ENCODE measurements at regions not wholly inside any gene's neighbourhood (a gene's known extent, or its start where the extent isn't known, plus 50 kb on each side); places are given as distances from the start of the nearest gene placed in this dataset.

DNA sequence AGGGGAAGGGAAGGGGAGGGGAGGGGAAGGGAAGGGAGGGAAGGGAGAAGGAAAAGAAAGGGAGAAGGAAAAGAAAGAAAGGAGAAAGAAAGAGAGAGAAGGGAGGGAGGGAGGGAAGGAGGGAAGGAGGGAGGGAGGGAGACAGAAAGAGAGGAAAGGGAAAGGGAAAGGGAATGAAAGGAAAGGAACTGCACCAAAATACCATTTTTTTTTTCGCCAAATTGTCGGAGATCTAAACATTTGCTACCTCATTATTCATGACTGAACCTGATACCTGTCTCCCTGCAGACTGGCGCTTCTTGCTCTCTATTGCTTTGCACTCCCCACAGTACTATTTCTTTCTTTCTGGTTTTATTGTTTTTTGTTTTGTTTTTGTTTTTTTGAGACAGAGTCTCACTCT lies 117.3 kb upstream of the LGSN start:
- Histone ChIP-seq H3K9me3 (no peaks in the 10 kb centered on the region), H3K27ac (no peak overlapping the region), H3K4me3 (no peak overlapping the region), H3K4me1 (no peaks in the 10 kb centered on the region), H3K36me3 (no peaks in the 10 kb centered on the region), H3K27me3 (no peaks in the 10 kb centered on the region)
- WGBS, 2 donors (ENCODE audit: low coverage in 1 of 2): 88 to 92% methylated on average over 3 of the region's 3 CpGs
- TF ChIP-seq POLR2A (IDR thresholded peaks at IDR 0.05) (no peak), POLR2AphosphoS5 (IDR thresholded peaks at IDR 0.05) (no peak), EP300 (IDR thresholded peaks at IDR 0.05) (no peak)
- TF ChIP-seq, protein P1, sequence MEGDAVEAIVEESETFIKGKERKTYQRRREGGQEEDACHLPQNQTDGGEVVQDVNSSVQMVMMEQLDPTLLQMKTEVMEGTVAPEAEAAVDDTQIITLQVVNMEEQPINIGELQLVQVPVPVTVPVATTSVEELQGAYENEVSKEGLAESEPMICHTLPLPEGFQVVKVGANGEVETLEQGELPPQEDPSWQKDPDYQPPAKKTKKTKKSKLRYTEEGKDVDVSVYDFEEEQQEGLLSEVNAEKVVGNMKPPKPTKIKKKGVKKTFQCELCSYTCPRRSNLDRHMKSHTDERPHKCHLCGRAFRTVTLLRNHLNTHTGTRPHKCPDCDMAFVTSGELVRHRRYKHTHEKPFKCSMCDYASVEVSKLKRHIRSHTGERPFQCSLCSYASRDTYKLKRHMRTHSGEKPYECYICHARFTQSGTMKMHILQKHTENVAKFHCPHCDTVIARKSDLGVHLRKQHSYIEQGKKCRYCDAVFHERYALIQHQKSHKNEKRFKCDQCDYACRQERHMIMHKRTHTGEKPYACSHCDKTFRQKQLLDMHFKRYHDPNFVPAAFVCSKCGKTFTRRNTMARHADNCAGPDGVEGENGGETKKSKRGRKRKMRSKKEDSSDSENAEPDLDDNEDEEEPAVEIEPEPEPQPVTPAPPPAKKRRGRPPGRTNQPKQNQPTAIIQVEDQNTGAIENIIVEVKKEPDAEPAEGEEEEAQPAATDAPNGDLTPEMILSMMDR (IDR thresholded peaks at IDR 0.05): no peak
- no peak for ATAC-seq

DNA sequence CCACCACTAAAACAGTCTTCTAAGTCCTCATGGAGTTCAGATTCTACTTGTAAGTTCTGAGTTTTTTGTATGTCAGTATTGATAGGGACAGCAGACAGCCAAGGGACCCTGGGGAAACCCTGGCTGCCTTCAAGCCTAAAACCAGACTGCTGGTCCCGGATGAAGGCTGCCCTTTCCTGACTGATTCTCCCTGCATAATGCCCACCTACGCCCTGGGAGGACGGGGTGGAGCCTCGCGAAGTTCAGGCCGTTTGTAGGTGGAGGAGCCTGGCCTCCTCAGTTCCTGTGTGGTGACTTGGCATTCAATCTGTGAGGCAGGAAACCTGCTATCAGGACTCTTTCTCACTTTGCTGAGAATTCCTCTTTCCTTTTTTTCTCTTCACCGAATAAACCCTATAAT lies 120.3 kb upstream of the LGSN start:
- H3K4me3 ChIP-seq: no peak overlapping the region
- no peak for ATAC-seq
- 46 to 79% methylated on average over 2 to 7 of the region's 7 CpGs for WGBS, 2 donors (ENCODE audit: low coverage in 1 of 2)
- no peaks in the 10 kb centered on the region for H3K4me1 ChIP-seq
- H3K27me3 ChIP-seq: no peaks in the 10 kb centered on the region
- H3K36me3 ChIP-seq: no peaks in the 10 kb centered on the region
- no peak overlapping the region for H3K27ac ChIP-seq
- no peaks in the 10 kb centered on the region for H3K9me3 ChIP-seq
- TF ChIP-seq, protein P1 (IDR thresholded peaks at IDR 0.05): no peak
- TF ChIP-seq EP300 (IDR thresholded peaks at IDR 0.05) (no peak), POLR2A (IDR thresholded peaks at IDR 0.05) (no peak), POLR2AphosphoS5 (IDR thresholded peaks at IDR 0.05) (no peak)

DNA sequence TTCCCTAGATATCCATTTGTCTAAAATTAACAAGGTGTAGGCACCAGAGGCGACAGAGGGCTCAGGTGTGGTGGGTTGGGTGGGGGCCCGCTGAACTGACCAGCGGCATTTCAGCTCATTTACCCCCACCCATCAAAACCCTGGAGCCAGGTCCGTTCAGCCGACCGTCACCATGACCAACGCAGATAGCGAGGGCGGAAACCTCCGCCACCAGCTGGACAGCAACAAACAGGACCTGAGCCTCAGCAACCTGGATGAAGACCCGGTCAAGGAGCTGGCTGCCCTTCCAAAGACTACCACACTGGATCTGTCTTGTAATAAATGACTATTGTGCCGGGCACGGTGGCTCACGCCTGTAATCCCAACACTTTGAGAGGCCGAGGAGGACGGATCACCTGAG lies 120.8 kb upstream of the LGSN start:
- 97% methylated on average over 9 of the region's 16 CpGs; no CpG with 5 or more reads in 1 of the 2 donors for WGBS, 2 donors (ENCODE audit: low coverage in 1 of 2)
- H3K9me3 ChIP-seq: no peaks in the 10 kb centered on the region
- H3K4me3 ChIP-seq: no peak overlapping the region
- ATAC-seq: no peak
- no peaks in the 10 kb centered on the region for H3K27me3 ChIP-seq
- no peak for TF ChIP-seq POLR2A (IDR thresholded peaks at IDR 0.05)
- no peak for TF ChIP-seq EP300 (IDR thresholded peaks at IDR 0.05)
- TF ChIP-seq, protein P1 (IDR thresholded peaks at IDR 0.05): no peak
- no peak for TF ChIP-seq POLR2AphosphoS5 (IDR thresholded peaks at IDR 0.05)
- no peaks in the 10 kb centered on the region for H3K36me3 ChIP-seq
- H3K27ac ChIP-seq: no peak overlapping the region
- no peaks in the 10 kb centered on the region for H3K4me1 ChIP-seq

DNA sequence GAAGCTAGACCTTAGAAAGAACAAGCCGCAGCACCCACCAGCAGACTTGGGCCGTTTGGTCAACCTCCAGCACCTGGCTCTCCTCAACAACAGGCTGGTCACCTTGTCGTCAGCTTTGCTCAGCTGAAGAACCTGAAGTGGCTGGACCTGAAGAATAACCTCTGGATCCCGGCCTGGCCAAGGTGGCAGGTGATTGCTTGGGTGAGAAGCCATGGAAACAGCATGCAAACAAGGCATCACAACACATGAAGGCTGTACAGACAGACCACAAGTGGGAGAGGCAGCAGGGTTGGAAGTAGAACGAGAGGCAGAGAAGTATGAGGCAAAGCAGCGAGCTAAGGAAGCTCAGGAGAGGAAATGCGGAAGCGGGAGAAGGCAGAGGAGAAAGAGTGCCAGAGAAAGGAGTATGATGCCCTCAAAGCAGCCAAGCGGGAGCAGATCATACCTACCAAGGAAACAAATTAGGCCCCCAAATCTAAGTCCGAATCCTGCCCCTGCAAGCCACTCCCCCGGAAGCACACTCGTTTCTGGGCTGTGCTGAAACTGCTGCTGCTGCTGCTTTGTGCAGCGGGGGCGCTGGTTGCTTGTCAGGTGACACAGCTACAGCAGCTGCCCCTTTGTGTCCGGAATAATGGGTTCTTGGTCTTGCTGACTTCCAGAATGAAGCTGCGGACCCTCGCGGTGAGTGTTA lies 121.6 kb upstream of the LGSN start:
- Histone ChIP-seq H3K4me3 (no peak overlapping the region), H3K36me3 (no peaks in the 10 kb centered on the region), H3K27me3 (no peaks in the 10 kb centered on the region), H3K27ac (no peak overlapping the region), H3K9me3 (no peaks in the 10 kb centered on the region), H3K4me1 (peaks cover 0 to under 1% (median 0%) of the 10 kb centered on the region in 3 donors)
- WGBS, 2 donors (ENCODE audit: low coverage in 1 of 2): 79 to 81% methylated on average over 6 to 12 of the region's 18 CpGs
- no peak for ATAC-seq
- TF ChIP-seq POLR2AphosphoS5 (IDR thresholded peaks at IDR 0.05): no peak
- TF ChIP-seq, protein P1 (IDR thresholded peaks at IDR 0.05): no peak
- no peak for TF ChIP-seq EP300 (IDR thresholded peaks at IDR 0.05)
- TF ChIP-seq POLR2A (IDR thresholded peaks at IDR 0.05): no peak

DNA sequence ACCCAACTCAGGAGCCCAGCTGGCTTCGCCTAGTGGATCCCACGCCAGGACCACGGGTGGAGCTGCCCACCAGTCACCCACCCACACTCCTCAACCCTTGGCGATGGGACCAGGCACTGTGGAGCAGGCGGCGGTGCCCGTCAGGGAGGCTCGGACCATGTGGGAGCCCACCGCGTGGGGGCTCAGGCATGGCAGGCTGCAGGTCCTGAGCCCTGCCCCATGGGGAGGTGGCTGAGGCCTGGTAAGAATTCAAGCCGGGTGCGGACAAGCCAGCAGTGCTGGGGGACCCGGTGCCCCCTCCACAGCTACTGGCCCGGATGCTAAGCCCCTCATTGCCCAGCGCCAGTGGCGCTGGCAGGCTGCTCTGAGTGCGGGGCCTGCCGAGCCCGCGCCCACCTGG lies 123.1 kb upstream of the LGSN start:
- TF ChIP-seq POLR2A (IDR thresholded peaks at IDR 0.05): no peak
- TF ChIP-seq POLR2AphosphoS5 (IDR thresholded peaks at IDR 0.05): no peak
- no peak for TF ChIP-seq EP300 (IDR thresholded peaks at IDR 0.05)
- TF ChIP-seq, protein P1 (IDR thresholded peaks at IDR 0.05): no peak
- ATAC-seq: no peak
- no peak overlapping the region for H3K27ac ChIP-seq
- no peaks in the 10 kb centered on the region for H3K27me3 ChIP-seq
- no peaks in the 10 kb centered on the region for H3K9me3 ChIP-seq
- H3K36me3 ChIP-seq: no peaks in the 10 kb centered on the region
- no peak overlapping the region for H3K4me3 ChIP-seq
- H3K4me1 ChIP-seq: peaks cover 0 to 11% (median 0%) of the 10 kb centered on the region in 3 donors
- WGBS, 2 donors (ENCODE audit: low coverage in 1 of 2): no CpG with 5 or more reads among the region's 20 CpGs
